Muscle of leg (tissue), 3 donors: ENCODE measurements at regions not wholly inside any gene's neighbourhood (a gene's known extent, or its start where the extent isn't known, plus 50 kb on each side); places are given as distances from the start of the nearest gene placed in this dataset.

Experiments
- DNase-seq: peaks from one replicate; pipeline ENCODE4 v3.0.0; 2013
- H3K27ac ChIP-seq: one replicate; pipeline ENCODE4 v1.5.1; 2013; ENCODE audit warnings: mild to moderate bottlenecking, low read length, control low read depth
- H3K27me3 ChIP-seq: one replicate; pipeline ENCODE4 v1.6.1; 2013; ENCODE audit warnings: low read length; ENCODE audit not compliant: control insufficient read depth, insufficient read depth
- H3K36me3 ChIP-seq: one replicate; pipeline ENCODE4 v1.6.1; 2013; ENCODE audit warnings: low read length; ENCODE audit not compliant: control insufficient read depth, insufficient read depth
- H3K4me1 ChIP-seq: one replicate; pipeline ENCODE4 v1.6.1; 2013; ENCODE audit warnings: low read length; ENCODE audit not compliant: control insufficient read depth, insufficient read depth
- H3K4me3 ChIP-seq: one replicate; pipeline ENCODE4 v1.5.1; 2013; ENCODE audit warnings: low read length, control low read depth
- H3K9me3 ChIP-seq: replicated peaks from 2 replicates; pipeline ENCODE4 v1.6.1; 2013; ENCODE audit warnings: low read depth, low read length; ENCODE audit not compliant: control insufficient read depth
- WGBS: methylation state at CpG from one replicate; pipeline ENCODE4 v1.1.5; 2013; ENCODE audit warnings: missing lambda C conversion rate; ENCODE audit not compliant: insufficient coverage; 5-methylcytosine and 5-hydroxymethylcytosine counted together

DNA sequence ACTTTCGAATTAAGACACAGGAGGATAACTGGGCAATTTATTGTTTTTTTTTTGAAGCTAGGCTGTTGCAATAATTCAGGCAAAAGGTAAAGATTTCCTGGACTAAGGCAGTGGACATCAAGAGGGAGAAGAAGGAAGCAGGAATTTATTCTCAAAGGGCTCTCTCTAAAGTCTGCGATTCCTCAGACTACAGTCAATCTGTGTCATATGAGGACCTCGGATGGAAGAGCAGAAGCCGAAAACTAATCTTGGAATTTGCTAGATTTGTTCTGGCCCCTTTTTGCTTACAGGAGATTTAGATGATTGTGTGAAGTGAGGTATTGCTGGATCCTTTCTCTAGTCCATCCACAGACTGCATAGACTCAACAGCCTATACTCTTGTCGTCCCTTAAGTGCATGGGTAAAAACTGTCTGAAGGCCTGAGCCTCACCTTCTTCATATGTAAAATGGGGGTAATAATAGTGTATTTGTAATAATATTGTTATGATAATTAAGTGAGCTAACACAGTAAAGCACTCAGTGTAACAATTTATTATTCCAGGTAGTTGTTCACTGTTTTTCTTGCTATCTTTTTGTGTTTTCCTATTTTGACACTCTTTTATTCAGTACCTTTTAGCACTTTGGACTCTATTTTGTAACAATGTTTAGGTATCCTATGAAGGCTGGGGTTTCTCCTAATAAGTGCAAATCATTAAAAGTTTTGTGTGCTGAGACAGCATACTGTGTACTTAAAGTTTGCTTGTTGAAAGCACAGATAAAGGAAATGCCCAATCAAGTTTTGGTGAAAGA lies 54.2 kb upstream of the NT5C1B start:
- WGBS: no CpG with 5 or more reads among the region's 5 CpGs
- Histone ChIP-seq H3K9me3 (no peaks in the 10 kb centered on the region), H3K4me1 (no peaks in the 10 kb centered on the region), H3K4me3 (no peak overlapping the region), H3K27ac (no peak overlapping the region), H3K36me3 (no peaks in the 10 kb centered on the region), H3K27me3 (no peaks in the 10 kb centered on the region)
- DNase-seq: no peak

DNA sequence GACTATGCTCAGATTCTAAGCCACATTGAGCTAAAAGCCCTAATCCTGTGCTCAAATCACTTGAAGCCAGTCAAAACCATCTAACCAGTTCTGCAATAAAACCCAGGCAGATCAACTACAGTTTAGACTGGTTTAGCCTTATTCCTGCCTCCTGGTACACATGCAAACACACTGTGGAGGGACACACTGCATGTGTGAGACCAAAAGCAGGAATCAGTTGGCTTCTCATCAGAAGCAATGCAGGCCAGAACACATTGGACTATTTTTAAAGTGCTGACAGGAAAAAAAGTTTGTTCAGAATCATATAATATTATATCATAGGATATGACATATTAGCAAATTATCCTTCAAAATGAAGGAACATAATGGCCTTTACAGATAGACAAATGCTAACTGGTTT lies 52.5 kb upstream of the NT5C1B start:
- no peak overlapping the region for H3K27ac ChIP-seq
- no peaks in the 10 kb centered on the region for H3K4me1 ChIP-seq
- no peak for DNase-seq
- H3K9me3 ChIP-seq: peaks cover 4% of the 10 kb centered on the region
- no peak overlapping the region for H3K4me3 ChIP-seq
- no peaks in the 10 kb centered on the region for H3K36me3 ChIP-seq
- no peaks in the 10 kb centered on the region for H3K27me3 ChIP-seq

DNA sequence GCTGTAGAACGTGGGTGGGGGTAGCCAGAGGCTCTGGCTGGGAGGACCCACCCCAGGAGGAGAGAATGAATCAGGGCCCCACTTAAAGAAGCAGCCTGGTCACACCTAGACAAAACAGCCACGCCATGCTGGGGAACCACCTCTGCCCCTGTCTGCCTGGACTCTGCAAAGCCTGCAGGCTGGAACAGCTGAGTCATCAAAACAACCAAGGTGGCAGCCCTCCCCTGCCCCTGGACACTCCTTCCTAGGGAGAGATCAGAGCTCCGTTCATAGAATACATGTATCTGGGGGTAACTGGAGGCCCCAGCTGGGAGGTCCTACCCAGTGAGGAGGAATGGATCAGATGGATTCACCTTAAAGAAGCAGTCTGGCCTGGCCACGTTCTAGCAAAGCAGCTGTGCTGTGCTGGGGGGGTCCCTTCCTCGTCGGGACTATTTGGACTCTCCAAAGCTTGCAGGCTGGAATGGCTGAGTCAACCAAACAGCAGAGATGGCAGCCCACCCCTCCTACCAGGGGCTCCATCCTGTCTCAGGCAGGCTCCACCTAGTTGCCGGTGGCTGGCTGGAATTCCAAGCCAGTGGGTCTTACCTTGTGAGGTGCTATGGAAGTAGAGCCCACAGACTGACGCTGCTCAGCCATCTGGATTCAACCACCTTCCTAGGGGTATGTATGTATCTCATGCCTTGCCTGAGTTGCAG lies 50.5 kb upstream of the NT5C1B start:
- WGBS: 92% methylated on average over 4 of the region's 8 CpGs
- H3K27me3 ChIP-seq: no peaks in the 10 kb centered on the region
- no peaks in the 10 kb centered on the region for H3K36me3 ChIP-seq
- peaks cover 4% of the 10 kb centered on the region for H3K9me3 ChIP-seq
- no peak for DNase-seq
- H3K4me1 ChIP-seq: no peaks in the 10 kb centered on the region
- H3K4me3 ChIP-seq: no peak overlapping the region
- H3K27ac ChIP-seq: no peak overlapping the region
